H1 (cell line): ENCODE measurements at regions not wholly inside any gene's neighbourhood (a gene's known extent, or its start where the extent isn't known, plus 50 kb on each side); places are given as distances from the start of the nearest gene placed in this dataset.

Experiments used
- CTCF ChIA-PET: fragments of 300-600 bp; sonication (Branson Sonifier 250); formaldehyde crosslinking; loops from one replicate; lab custom pipeline; 2021; ENCODE audit not compliant: partially characterized antibody; lab: Charles Lee
- POLR2A ChIA-PET: fragments of 300-600 bp; sonication (Branson Sonifier 250); formaldehyde crosslinking; loops from one replicate; lab custom pipeline; 2021; ENCODE audit warnings: inconsistent platforms; ENCODE audit not compliant: partially characterized antibody; lab: Charles Lee
- DNase-seq, 2 experiments: peaks; one replicate each; pipeline versions ENCODE4 v3.0.0 to v3.0.0-alpha.2; 2010 to 2022; ENCODE audit warnings: low spot score in 2 of 2, low read depth in 1 of 2, mixed read lengths in 1 of 2
- FAIRE-seq: peaks from 2 replicates; lab custom pipeline; 2011; peaks lifted over from hg19 to GRCh38; lab: Jason Lieb, UNC
- H2AFZ ChIP-seq: 2 replicates; pipeline ENCODE4 v1.8.1; 2012; ENCODE audit warnings: low read length, inconsistent platforms
- H2AK5ac ChIP-seq: 2 replicates; pipeline ENCODE4 v1.6.1; 2013; ENCODE audit warnings: low read depth, low read length
- H2BK120ac ChIP-seq: replicated peaks from 2 replicates; pipeline ENCODE3; 2013; ENCODE audit warnings: low read depth, low read length, inconsistent platforms
- H2BK12ac ChIP-seq: 2 replicates; pipeline ENCODE4 v1.6.1; 2013; ENCODE audit warnings: low read depth, low read length
- H2BK15ac ChIP-seq: 2 replicates; pipeline ENCODE4 v1.6.1; 2013; ENCODE audit warnings: low read length
- H2BK20ac ChIP-seq: 2 replicates; pipeline ENCODE4 v1.6.1; 2013; ENCODE audit warnings: low read length
- H2BK5ac ChIP-seq: 2 replicates; pipeline ENCODE4 v1.6.1; 2013; ENCODE audit warnings: low read depth, low read length
- H3K14ac ChIP-seq: 2 replicates; pipeline ENCODE4 v1.6.1; 2013; ENCODE audit warnings: inconsistent platforms; ENCODE audit not compliant: insufficient read length
- H3K18ac ChIP-seq: 2 replicates; pipeline ENCODE4 v1.6.1; 2013; ENCODE audit warnings: low read length; ENCODE audit errors: extremely low read depth
- H3K23ac ChIP-seq: 2 replicates; pipeline ENCODE4 v1.6.1; 2013; ENCODE audit warnings: inconsistent platforms; ENCODE audit not compliant: insufficient read length
- H3K23me2 ChIP-seq: 2 replicates; pipeline ENCODE4 v1.6.1; 2013; ENCODE audit warnings: low read depth, low read length
- H3K27ac ChIP-seq: 2 replicates; pipeline ENCODE4 v1.6.1; 2011; ENCODE audit warnings: low read depth, low read length, inconsistent platforms
- H3K27me3 ChIP-seq, 4 experiments: replicated peaks in 1 of 4; 1 replicate in 1 of 4; 2 replicates in 3 of 4; pipeline versions ENCODE4 v1.6.1 to v1.8.1; 2011 to 2013; ENCODE audit warnings: low read length in 3 of 4, mild to moderate bottlenecking in 3 of 4, inconsistent platforms in 2 of 4, mixed read lengths in 2 of 4, moderate library complexity in 1 of 4; ENCODE audit not compliant: control insufficient read depth in 3 of 4, insufficient read depth in 3 of 4; ENCODE audit errors: extremely low read depth in 1 of 4
- H3K36me3 ChIP-seq, 4 experiments: 2 replicates each; pipeline versions ENCODE4 v1.6.1 to v1.8.1; 2011 to 2013; ENCODE audit warnings: mild to moderate bottlenecking in 4 of 4, low read length in 3 of 4, moderate library complexity in 2 of 4, control low read depth in 1 of 4, inconsistent platforms in 1 of 4; ENCODE audit not compliant: insufficient read depth in 4 of 4, control insufficient read depth in 2 of 4
- H3K4ac ChIP-seq: replicated peaks from 2 replicates; pipeline ENCODE3; 2013; ENCODE audit warnings: low read length, low read depth, mixed read lengths, inconsistent platforms; ENCODE audit not compliant: insufficient read length
- H3K4me1 ChIP-seq, 4 experiments: replicated peaks in 1 of 4; 1 replicate in 1 of 4; 2 replicates in 3 of 4; pipeline versions ENCODE4 v1.6.1 to v1.8.1; 2011 to 2013; ENCODE audit warnings: low read length in 3 of 4, inconsistent platforms in 2 of 4, mixed read lengths in 1 of 4; ENCODE audit not compliant: insufficient read depth in 4 of 4, control insufficient read depth in 3 of 4
- H3K4me2 ChIP-seq, 2 experiments: 2 replicates each; pipeline versions ENCODE4 v1.6.1 to v1.8.1; 2011 to 2013; ENCODE audit warnings: low read depth in 2 of 2, low read length in 2 of 2, control low read depth in 1 of 2, inconsistent platforms in 1 of 2, mild to moderate bottlenecking in 1 of 2; ENCODE audit not compliant: insufficient read depth in 1 of 2
- H3K4me3 ChIP-seq, 4 experiments: fragments of 200-600, 300-600 bp in 1 of 4; sonication (generic), shearing (Covaris generic), sonication (Bioruptor Twin) in 1 of 4; 2 replicates each; pipeline versions ENCODE4 v1.5.1 to v1.8.1; 2011 to 2016; ENCODE audit warnings: low read length in 4 of 4, low read depth in 3 of 4, control low read depth in 2 of 4, inconsistent platforms in 2 of 4, mild to moderate bottlenecking in 2 of 4, mixed read lengths in 1 of 4, moderate library complexity in 1 of 4; ENCODE audit not compliant: insufficient read depth in 2 of 4; ENCODE audit errors: extremely low read depth in 1 of 4
- H3K56ac ChIP-seq: replicated peaks from 2 replicates; pipeline ENCODE3; 2013; ENCODE audit warnings: low read depth, mild to moderate bottlenecking, mixed read lengths, low read length, inconsistent platforms; ENCODE audit not compliant: insufficient read length
- H3K79me1 ChIP-seq: 2 replicates; pipeline ENCODE4 v1.6.1; 2013; ENCODE audit warnings: low read depth, low read length, control low read depth
- H3K79me2 ChIP-seq, 2 experiments: 2 replicates each; pipeline versions ENCODE4 v1.6.1 to v1.8.1; 2012 to 2013; ENCODE audit warnings: low read length in 2 of 2, mild to moderate bottlenecking in 2 of 2, inconsistent platforms in 1 of 2; ENCODE audit not compliant: insufficient read depth in 2 of 2, control insufficient read depth in 1 of 2
- H3K9ac ChIP-seq, 4 experiments: replicated peaks in 1 of 4; 1 replicate in 1 of 4; 2 replicates in 3 of 4; pipeline versions ENCODE4 v1.6.1 to v1.8.1; 2011 to 2013; ENCODE audit warnings: low read depth in 3 of 4, low read length in 3 of 4, control low read depth in 2 of 4, mild to moderate bottlenecking in 2 of 4, moderate library complexity in 2 of 4, inconsistent platforms in 1 of 4; ENCODE audit errors: extremely low read depth in 1 of 4
- H3K9me3 ChIP-seq, 2 experiments: 2 replicates each; pipeline versions ENCODE4 v1.6.1 to v1.8.1; 2012 to 2013; ENCODE audit warnings: mild to moderate bottlenecking in 2 of 2, moderate library complexity in 2 of 2, control low read depth in 1 of 2, inconsistent platforms in 1 of 2, low read depth in 1 of 2, low read length in 1 of 2, mixed read lengths in 1 of 2; ENCODE audit not compliant: insufficient read depth in 2 of 2
- H4K20me1 ChIP-seq, 2 experiments: replicated peaks in 1 of 2; 2 replicates each; pipeline versions ENCODE3 to v1.8.1; 2011 to 2013; ENCODE audit warnings: inconsistent platforms in 2 of 2, low read length in 2 of 2, mild to moderate bottlenecking in 1 of 2; ENCODE audit not compliant: insufficient read depth in 2 of 2, control insufficient read depth in 1 of 2
- H4K5ac ChIP-seq: 2 replicates; pipeline ENCODE4 v1.6.1; 2013; ENCODE audit warnings: low read length, low read depth, mixed read lengths, inconsistent platforms; ENCODE audit not compliant: insufficient read length
- H4K8ac ChIP-seq: 2 replicates; pipeline ENCODE4 v1.8.0; 2013; ENCODE audit warnings: mild to moderate bottlenecking, moderate library complexity, low read length, inconsistent platforms; ENCODE audit not compliant: insufficient read depth; ENCODE audit errors: extremely low read depth
- H4K91ac ChIP-seq: replicated peaks from 2 replicates; pipeline ENCODE3; 2013; ENCODE audit warnings: low read length, mixed read lengths, inconsistent platforms; ENCODE audit not compliant: insufficient read length
- CHD2 ChIP-seq: IDR thresholded peaks from 2 replicates; pipeline ENCODE4 v1.6.1; 2012; ENCODE audit warnings: low read length, improper control_type of control experiment
- FOSL1 ChIP-seq: IDR thresholded peaks from 2 replicates; pipeline ENCODE4 v1.6.1; 2011; ENCODE audit warnings: mild to moderate bottlenecking, low read depth, low read length, moderate library complexity; ENCODE audit not compliant: insufficient read depth
- HDAC2 ChIP-seq, 2 experiments: fragments of 300-600 bp in 1 of 2; sonication (generic) in 1 of 2; IDR thresholded peaks; 2 replicates each; pipeline ENCODE4 v1.6.1; 2011 to 2012; ENCODE audit warnings: low read depth in 2 of 2, low read length in 2 of 2, mild to moderate bottlenecking in 2 of 2, moderate library complexity in 2 of 2, borderline replicate concordance in 1 of 2, inconsistent platforms in 1 of 2
- JUN ChIP-seq: IDR thresholded peaks from 2 replicates; pipeline ENCODE4 v1.6.1; 2011; ENCODE audit warnings: low read depth, mild to moderate bottlenecking, improper control_type of control experiment, low read length
- KDM1A ChIP-seq: fragments of 200-600, 300-600 bp; sonication (generic); IDR thresholded peaks from 2 replicates; pipeline ENCODE4 v1.7.1; 2016; ENCODE audit warnings: mild to moderate bottlenecking, low read length, borderline replicate concordance
- SIRT6 ChIP-seq: IDR thresholded peaks from one replicate; pipeline ENCODE4 v1.7.1; 2012; ENCODE audit warnings: low read length, inconsistent platforms
- SP4 ChIP-seq: IDR thresholded peaks from 2 replicates; pipeline ENCODE4 v1.6.1; 2012; ENCODE audit warnings: low read length, inconsistent platforms
- TAF7 ChIP-seq: optimal IDR thresholded peaks from 2 replicates; pipeline ENCODE3; 2011; ENCODE audit warnings: low read depth, mild to moderate bottlenecking, inconsistent platforms, low read length, moderate library complexity, borderline replicate concordance
- TCF12 ChIP-seq: IDR thresholded peaks from 2 replicates; pipeline ENCODE4 v1.6.1; 2011; ENCODE audit warnings: low read depth, mild to moderate bottlenecking, low read length
- TEAD4 ChIP-seq: IDR thresholded peaks from 2 replicates; pipeline ENCODE4 v1.6.1; 2012; ENCODE audit warnings: low read depth, low read length, inconsistent platforms, mixed read lengths
- ZNF274 ChIP-seq: IDR thresholded peaks from 2 replicates; pipeline ENCODE4 v1.7.0; 2012; ENCODE audit warnings: low read length, borderline replicate concordance; ENCODE audit errors: extremely low read depth
- WGBS, 2 experiments: shearing (Covaris generic) in 1 of 2; methylation state at CpG; one replicate each; pipeline versions ENCODE4 v1.1.6 to v1.1.7; 2013 to 2015; ENCODE audit warnings: low lambda C conversion rate in 2 of 2, mixed read lengths in 2 of 2, inconsistent platforms in 1 of 2, low coverage in 1 of 2, missing lambda C conversion rate in 1 of 2; ENCODE audit not compliant: insufficient replicate concordance in 2 of 2, insufficient coverage in 1 of 2, insufficient read length in 1 of 2; ENCODE audit errors: extremely low coverage in 1 of 2, missing lambda C conversion rate in 1 of 2; 5-methylcytosine and 5-hydroxymethylcytosine counted together
- TF ChIP-seq, protein P1 (sequence below), 3 experiments: IDR thresholded peaks; 1 replicate in 2 of 3; 2 replicates in 1 of 3; pipeline versions ENCODE4 v1.5.1 to v1.6.1; 2011; ENCODE audit warnings: low read length in 3 of 3, mild to moderate bottlenecking in 3 of 3, inconsistent platforms in 2 of 3, low read depth in 1 of 3, moderate library complexity in 1 of 3; ENCODE audit not compliant: insufficient read depth in 1 of 3; ENCODE audit errors: control extremely low read depth in 1 of 3

DNA sequence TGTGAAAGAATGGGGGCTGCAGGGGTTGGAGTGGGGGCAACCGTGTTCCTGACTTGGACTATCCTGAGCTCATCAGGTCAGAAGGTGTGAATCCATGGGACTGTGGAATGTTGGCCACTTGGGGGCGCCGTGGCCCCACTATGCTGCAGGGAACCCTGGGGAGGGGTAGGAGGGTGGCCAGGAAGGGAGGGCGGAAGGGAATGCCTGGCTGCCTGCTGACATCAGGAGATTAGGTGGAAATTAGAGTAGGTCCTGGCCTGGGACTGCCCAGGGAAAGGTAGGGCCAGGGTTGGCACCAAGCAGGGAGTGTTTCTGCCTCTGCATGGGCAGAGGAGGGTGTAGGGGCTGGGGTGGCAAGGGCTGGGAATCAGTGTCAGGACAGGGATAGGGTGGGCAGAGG, 65.8 kb upstream of the PRSS58 start:
- Histone ChIP-seq H2AK5ac (no peak overlapping the region), H3K4ac (no peak overlapping the region), H3K79me1 (no peaks in the 10 kb centered on the region), H3K27me3 (no peaks in the 10 kb centered on the region), H2BK5ac (peak overlapping the region; percentile 37; the same call in 1 of the 2 replicates), H2BK12ac (peak overlapping the region; percentile 88; the same call in 1 of the 2 replicates), H4K5ac (peak overlapping the region; percentile 33), H3K27ac (no peak overlapping the region), H3K4me1 (peaks cover 0 to 6% (median 1%) of the 10 kb centered on the region in 4 experiments; a peak in 4 of 7 replicates), H3K9ac (no peak overlapping the region), H2BK15ac (peak overlapping the region; percentile 92; the same call in 1 of the 2 replicates), H4K8ac (no peak overlapping the region), H4K20me1 (no peaks in the 10 kb centered on the region), H3K4me2 (no peak overlapping the region; a peak in 1 of 4 replicates), H2BK20ac (peak overlapping the region; percentile 23; the same call in 1 of the 2 replicates), H3K23ac (no peak overlapping the region), H3K23me2 (no peaks in the 10 kb centered on the region), H3K9me3 (no peaks in the 10 kb centered on the region), H3K14ac (no peak overlapping the region), H3K4me3 (no peak overlapping the region), H3K56ac (no peak overlapping the region), H3K79me2 (no peaks in the 10 kb centered on the region), H2BK120ac (no peak overlapping the region), H3K36me3 (no peaks in the 10 kb centered on the region), H2AFZ (peak overlapping the region; percentile 88), H3K18ac (no peak overlapping the region), H4K91ac (peak overlapping the region; percentile 63)
- peak; percentile 50 to 90 for DNase-seq
- CTCF ChIA-PET, result interaction anchor here (0.7 to 8.7 kb wide), 56 partner anchors 10 to 491 kb away, joined by 3 to 116 read pairs (median 4); no protein-coding TSS in a partner anchor
- POLR2A ChIA-PET, result interaction anchor here (1.2 kb wide), 1 partner anchor 15 kb away, joined by 3 read pairs; no protein-coding TSS in a partner anchor
- 30% methylated on average over 4 of the region's 4 CpGs; no CpG with 5 or more reads in 1 of the 2 experiments for WGBS, 2 experiments
- no peak for FAIRE-seq
- TF ChIP-seq TCF12 (no peak), TEAD4 (peak; percentile 87), HDAC2 (IDR thresholded peaks at IDR 0.05; ENCODE audit: borderline replicate concordance in 1 of 2, low read depth in 2 of 2, low read length in 2 of 2) (no peak), ZNF274 (no peak), JUN (no peak), FOSL1 (no peak), KDM1A (no peak), CHD2 (peak; percentile 52; the same call in 1 of the 2 replicates), TAF7 (no peak), SP4 (no peak), SIRT6 (no peak)
- TF ChIP-seq, protein P1, sequence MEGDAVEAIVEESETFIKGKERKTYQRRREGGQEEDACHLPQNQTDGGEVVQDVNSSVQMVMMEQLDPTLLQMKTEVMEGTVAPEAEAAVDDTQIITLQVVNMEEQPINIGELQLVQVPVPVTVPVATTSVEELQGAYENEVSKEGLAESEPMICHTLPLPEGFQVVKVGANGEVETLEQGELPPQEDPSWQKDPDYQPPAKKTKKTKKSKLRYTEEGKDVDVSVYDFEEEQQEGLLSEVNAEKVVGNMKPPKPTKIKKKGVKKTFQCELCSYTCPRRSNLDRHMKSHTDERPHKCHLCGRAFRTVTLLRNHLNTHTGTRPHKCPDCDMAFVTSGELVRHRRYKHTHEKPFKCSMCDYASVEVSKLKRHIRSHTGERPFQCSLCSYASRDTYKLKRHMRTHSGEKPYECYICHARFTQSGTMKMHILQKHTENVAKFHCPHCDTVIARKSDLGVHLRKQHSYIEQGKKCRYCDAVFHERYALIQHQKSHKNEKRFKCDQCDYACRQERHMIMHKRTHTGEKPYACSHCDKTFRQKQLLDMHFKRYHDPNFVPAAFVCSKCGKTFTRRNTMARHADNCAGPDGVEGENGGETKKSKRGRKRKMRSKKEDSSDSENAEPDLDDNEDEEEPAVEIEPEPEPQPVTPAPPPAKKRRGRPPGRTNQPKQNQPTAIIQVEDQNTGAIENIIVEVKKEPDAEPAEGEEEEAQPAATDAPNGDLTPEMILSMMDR (IDR thresholded peaks at IDR 0.05; ENCODE audit: control extremely low read depth in 1 of 3, insufficient read depth in 1 of 3, low read depth in 1 of 3, low read length in 3 of 3), result peak; percentile 81 to 92 (median 87)
